ENCODE measurements at regions not wholly inside any gene's neighbourhood (a gene's known extent, or its start where the extent isn't known, plus 50 kb on each side); places are given as distances from the start of the nearest gene placed in this dataset.

- TF ChIP-seq ZNF263 (CRISPR knock-in tag; IDR thresholded peaks at IDR 0.05) (no peak), CTCF (CRISPR knock-in tag; IDR thresholded peaks at IDR 0.05) (no peak), ZNF24 (IDR thresholded peaks at IDR 0.05) (no peak), RFX5 (IDR thresholded peaks at IDR 0.05; ENCODE audit: low read depth, low read length) (no peak), JUND (CRISPR knock-in tag; IDR thresholded peaks at IDR 0.05) (no peak), ETS1 (CRISPR knock-in tag; IDR thresholded peaks at IDR 0.05) (no peak), POGK (CRISPR knock-in tag; conservative IDR thresholded peaks at IDR 0.05) (no peak), PHF8 (CRISPR knock-in tag; IDR thresholded peaks at IDR 0.05) (no peak), ZBTB37 (CRISPR knock-in tag; IDR thresholded peaks at IDR 0.05) (no peak), HOXA7 (CRISPR knock-in tag; IDR thresholded peaks at IDR 0.05) (no peak), ZNF740 (CRISPR knock-in tag; IDR thresholded peaks at IDR 0.05) (no peak), GATAD2A (CRISPR knock-in tag; IDR thresholded peaks at IDR 0.05) (no peak)
Observed at GRCh38 chr14:98167275-98167674, 1104.7 kb downstream of the BCL11B start.

All from HepG2 (cell line).